H1 (cell line): ENCODE measurements at regions not wholly inside any gene's neighbourhood (a gene's known extent, or its start where the extent isn't known, plus 50 kb on each side); places are given as distances from the start of the nearest gene placed in this dataset.

Experiments
- CTCF ChIA-PET: fragments of 300-600 bp; sonication (Branson Sonifier 250); formaldehyde crosslinking; loops from one replicate; lab custom pipeline; 2021; ENCODE audit not compliant: partially characterized antibody; lab: Charles Lee
- POLR2A ChIA-PET: fragments of 300-600 bp; sonication (Branson Sonifier 250); formaldehyde crosslinking; loops from one replicate; lab custom pipeline; 2021; ENCODE audit warnings: inconsistent platforms; ENCODE audit not compliant: partially characterized antibody; lab: Charles Lee
- DNase-seq, 2 experiments: peaks; one replicate each; pipeline versions ENCODE4 v3.0.0 to v3.0.0-alpha.2; 2010 to 2022; ENCODE audit warnings: low spot score in 2 of 2, low read depth in 1 of 2, mixed read lengths in 1 of 2
- FAIRE-seq: peaks from 2 replicates; lab custom pipeline; 2011; peaks lifted over from hg19 to GRCh38; lab: Jason Lieb, UNC
- H2AFZ ChIP-seq: 2 replicates; pipeline ENCODE4 v1.8.1; 2012; ENCODE audit warnings: low read length, inconsistent platforms
- H2AK5ac ChIP-seq: 2 replicates; pipeline ENCODE4 v1.6.1; 2013; ENCODE audit warnings: low read depth, low read length
- H2BK120ac ChIP-seq: replicated peaks from 2 replicates; pipeline ENCODE3; 2013; ENCODE audit warnings: low read depth, low read length, inconsistent platforms
- H2BK12ac ChIP-seq: 2 replicates; pipeline ENCODE4 v1.6.1; 2013; ENCODE audit warnings: low read depth, low read length
- H2BK15ac ChIP-seq: 2 replicates; pipeline ENCODE4 v1.6.1; 2013; ENCODE audit warnings: low read length
- H2BK20ac ChIP-seq: 2 replicates; pipeline ENCODE4 v1.6.1; 2013; ENCODE audit warnings: low read length
- H2BK5ac ChIP-seq: 2 replicates; pipeline ENCODE4 v1.6.1; 2013; ENCODE audit warnings: low read depth, low read length
- H3K14ac ChIP-seq: 2 replicates; pipeline ENCODE4 v1.6.1; 2013; ENCODE audit warnings: inconsistent platforms; ENCODE audit not compliant: insufficient read length
- H3K18ac ChIP-seq: 2 replicates; pipeline ENCODE4 v1.6.1; 2013; ENCODE audit warnings: low read length; ENCODE audit errors: extremely low read depth
- H3K23ac ChIP-seq: 2 replicates; pipeline ENCODE4 v1.6.1; 2013; ENCODE audit warnings: inconsistent platforms; ENCODE audit not compliant: insufficient read length
- H3K23me2 ChIP-seq: 2 replicates; pipeline ENCODE4 v1.6.1; 2013; ENCODE audit warnings: low read depth, low read length
- H3K27ac ChIP-seq: 2 replicates; pipeline ENCODE4 v1.6.1; 2011; ENCODE audit warnings: low read depth, low read length, inconsistent platforms
- H3K27me3 ChIP-seq, 4 experiments: replicated peaks in 1 of 4; 1 replicate in 1 of 4; 2 replicates in 3 of 4; pipeline versions ENCODE4 v1.6.1 to v1.8.1; 2011 to 2013; ENCODE audit warnings: low read length in 3 of 4, mild to moderate bottlenecking in 3 of 4, inconsistent platforms in 2 of 4, mixed read lengths in 2 of 4, moderate library complexity in 1 of 4; ENCODE audit not compliant: control insufficient read depth in 3 of 4, insufficient read depth in 3 of 4; ENCODE audit errors: extremely low read depth in 1 of 4
- H3K36me3 ChIP-seq, 4 experiments: 2 replicates each; pipeline versions ENCODE4 v1.6.1 to v1.8.1; 2011 to 2013; ENCODE audit warnings: mild to moderate bottlenecking in 4 of 4, low read length in 3 of 4, moderate library complexity in 2 of 4, control low read depth in 1 of 4, inconsistent platforms in 1 of 4; ENCODE audit not compliant: insufficient read depth in 4 of 4, control insufficient read depth in 2 of 4
- H3K4ac ChIP-seq: replicated peaks from 2 replicates; pipeline ENCODE3; 2013; ENCODE audit warnings: low read length, low read depth, mixed read lengths, inconsistent platforms; ENCODE audit not compliant: insufficient read length
- H3K4me1 ChIP-seq, 4 experiments: replicated peaks in 1 of 4; 1 replicate in 1 of 4; 2 replicates in 3 of 4; pipeline versions ENCODE4 v1.6.1 to v1.8.1; 2011 to 2013; ENCODE audit warnings: low read length in 3 of 4, inconsistent platforms in 2 of 4, mixed read lengths in 1 of 4; ENCODE audit not compliant: insufficient read depth in 4 of 4, control insufficient read depth in 3 of 4
- H3K4me2 ChIP-seq, 2 experiments: 2 replicates each; pipeline versions ENCODE4 v1.6.1 to v1.8.1; 2011 to 2013; ENCODE audit warnings: low read depth in 2 of 2, low read length in 2 of 2, control low read depth in 1 of 2, inconsistent platforms in 1 of 2, mild to moderate bottlenecking in 1 of 2; ENCODE audit not compliant: insufficient read depth in 1 of 2
- H3K4me3 ChIP-seq, 4 experiments: fragments of 200-600, 300-600 bp in 1 of 4; sonication (generic), shearing (Covaris generic), sonication (Bioruptor Twin) in 1 of 4; 2 replicates each; pipeline versions ENCODE4 v1.5.1 to v1.8.1; 2011 to 2016; ENCODE audit warnings: low read length in 4 of 4, low read depth in 3 of 4, control low read depth in 2 of 4, inconsistent platforms in 2 of 4, mild to moderate bottlenecking in 2 of 4, mixed read lengths in 1 of 4, moderate library complexity in 1 of 4; ENCODE audit not compliant: insufficient read depth in 2 of 4; ENCODE audit errors: extremely low read depth in 1 of 4
- H3K56ac ChIP-seq: replicated peaks from 2 replicates; pipeline ENCODE3; 2013; ENCODE audit warnings: low read depth, mild to moderate bottlenecking, mixed read lengths, low read length, inconsistent platforms; ENCODE audit not compliant: insufficient read length
- H3K79me1 ChIP-seq: 2 replicates; pipeline ENCODE4 v1.6.1; 2013; ENCODE audit warnings: low read depth, low read length, control low read depth
- H3K79me2 ChIP-seq, 2 experiments: 2 replicates each; pipeline versions ENCODE4 v1.6.1 to v1.8.1; 2012 to 2013; ENCODE audit warnings: low read length in 2 of 2, mild to moderate bottlenecking in 2 of 2, inconsistent platforms in 1 of 2; ENCODE audit not compliant: insufficient read depth in 2 of 2, control insufficient read depth in 1 of 2
- H3K9ac ChIP-seq, 4 experiments: replicated peaks in 1 of 4; 1 replicate in 1 of 4; 2 replicates in 3 of 4; pipeline versions ENCODE4 v1.6.1 to v1.8.1; 2011 to 2013; ENCODE audit warnings: low read depth in 3 of 4, low read length in 3 of 4, control low read depth in 2 of 4, mild to moderate bottlenecking in 2 of 4, moderate library complexity in 2 of 4, inconsistent platforms in 1 of 4; ENCODE audit errors: extremely low read depth in 1 of 4
- H3K9me3 ChIP-seq, 2 experiments: 2 replicates each; pipeline versions ENCODE4 v1.6.1 to v1.8.1; 2012 to 2013; ENCODE audit warnings: mild to moderate bottlenecking in 2 of 2, moderate library complexity in 2 of 2, control low read depth in 1 of 2, inconsistent platforms in 1 of 2, low read depth in 1 of 2, low read length in 1 of 2, mixed read lengths in 1 of 2; ENCODE audit not compliant: insufficient read depth in 2 of 2
- H4K20me1 ChIP-seq, 2 experiments: replicated peaks in 1 of 2; 2 replicates each; pipeline versions ENCODE3 to v1.8.1; 2011 to 2013; ENCODE audit warnings: inconsistent platforms in 2 of 2, low read length in 2 of 2, mild to moderate bottlenecking in 1 of 2; ENCODE audit not compliant: insufficient read depth in 2 of 2, control insufficient read depth in 1 of 2
- H4K5ac ChIP-seq: 2 replicates; pipeline ENCODE4 v1.6.1; 2013; ENCODE audit warnings: low read length, low read depth, mixed read lengths, inconsistent platforms; ENCODE audit not compliant: insufficient read length
- H4K8ac ChIP-seq: 2 replicates; pipeline ENCODE4 v1.8.0; 2013; ENCODE audit warnings: mild to moderate bottlenecking, moderate library complexity, low read length, inconsistent platforms; ENCODE audit not compliant: insufficient read depth; ENCODE audit errors: extremely low read depth
- H4K91ac ChIP-seq: replicated peaks from 2 replicates; pipeline ENCODE3; 2013; ENCODE audit warnings: low read length, mixed read lengths, inconsistent platforms; ENCODE audit not compliant: insufficient read length
- ATF3 ChIP-seq: IDR thresholded peaks from 2 replicates; pipeline ENCODE4 v1.6.1; 2011; ENCODE audit warnings: low read depth, mild to moderate bottlenecking, low read length; ENCODE audit not compliant: insufficient read depth
- BCL11A ChIP-seq, 2 experiments: IDR thresholded peaks; one replicate each; pipeline ENCODE4 v1.6.1; 2011; ENCODE audit warnings: low read depth in 2 of 2, low read length in 2 of 2, mild to moderate bottlenecking in 2 of 2
- GABPA ChIP-seq: IDR thresholded peaks from 2 replicates; pipeline ENCODE4 v1.6.1; 2011; ENCODE audit warnings: mild to moderate bottlenecking, low read length, moderate library complexity, borderline replicate concordance; ENCODE audit not compliant: insufficient read depth
- KDM5A ChIP-seq: fragments of 200-600 bp; IDR thresholded peaks from 2 replicates; pipeline ENCODE4 v1.7.1; 2012; ENCODE audit warnings: mild to moderate bottlenecking, low read length, inconsistent platforms, mixed read lengths
- TCF12 ChIP-seq: IDR thresholded peaks from 2 replicates; pipeline ENCODE4 v1.6.1; 2011; ENCODE audit warnings: low read depth, mild to moderate bottlenecking, low read length
- YY1 ChIP-seq: IDR thresholded peaks from 2 replicates; pipeline ENCODE4 v1.6.1; 2011; ENCODE audit warnings: low read depth, mild to moderate bottlenecking, low read length
- WGBS, 2 experiments: shearing (Covaris generic) in 1 of 2; methylation state at CpG; one replicate each; pipeline versions ENCODE4 v1.1.6 to v1.1.7; 2013 to 2015; ENCODE audit warnings: low lambda C conversion rate in 2 of 2, mixed read lengths in 2 of 2, inconsistent platforms in 1 of 2, low coverage in 1 of 2, missing lambda C conversion rate in 1 of 2; ENCODE audit not compliant: insufficient replicate concordance in 2 of 2, insufficient coverage in 1 of 2, insufficient read length in 1 of 2; ENCODE audit errors: extremely low coverage in 1 of 2, missing lambda C conversion rate in 1 of 2; 5-methylcytosine and 5-hydroxymethylcytosine counted together
- TF ChIP-seq, protein P1 (sequence below): IDR thresholded peaks from 2 replicates; pipeline ENCODE4 v1.6.1; 2012; ENCODE audit warnings: inconsistent platforms

DNA sequence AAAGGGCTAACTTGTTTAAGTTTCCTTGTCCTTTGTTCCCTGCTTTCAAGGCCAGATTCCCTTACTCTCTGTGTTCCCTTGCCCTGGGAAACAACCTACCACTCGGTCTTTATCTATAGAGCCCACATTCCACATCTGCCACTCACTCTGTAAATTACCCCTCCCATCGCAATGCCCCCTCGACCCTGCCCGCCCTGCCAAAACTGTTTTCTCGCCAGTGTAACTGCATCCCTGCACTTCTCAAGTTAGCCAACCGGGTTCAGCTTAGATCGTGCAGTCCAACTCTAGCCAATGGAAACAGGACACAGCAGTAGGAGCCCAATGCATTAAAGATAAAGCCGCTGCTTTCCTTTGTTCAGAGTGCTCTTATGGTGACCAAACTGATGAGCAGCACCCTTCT is 263.6 kb downstream of the TBL1XR1 start:
- Histone ChIP-seq H3K36me3 (no peaks in the 10 kb centered on the region), H2BK15ac (no peak overlapping the region), H3K79me2 (no peaks in the 10 kb centered on the region), H2BK12ac (no peak overlapping the region), H3K18ac (no peak overlapping the region), H3K23me2 (no peaks in the 10 kb centered on the region), H2AFZ (no peak overlapping the region), H2AK5ac (no peak overlapping the region), H3K27ac (no peak overlapping the region), H2BK5ac (no peak overlapping the region), H3K79me1 (no peaks in the 10 kb centered on the region), H3K56ac (no peak overlapping the region), H3K23ac (no peak overlapping the region), H3K27me3 (no peaks in the 10 kb centered on the region), H4K20me1 (no peaks in the 10 kb centered on the region), H3K4ac (no peak overlapping the region), H3K9ac (no peak overlapping the region), H3K9me3 (no peaks in the 10 kb centered on the region), H2BK120ac (no peak overlapping the region), H3K4me1 (no peaks in the 10 kb centered on the region; a peak in 1 of 7 replicates), H2BK20ac (no peak overlapping the region), H3K4me2 (no peak overlapping the region), H3K4me3 (no peak overlapping the region), H4K8ac (no peak overlapping the region), H3K14ac (no peak overlapping the region), H4K91ac (no peak overlapping the region), H4K5ac (no peak overlapping the region)
- ChIA-PET POLR2A (no interaction called here), CTCF (interaction anchor here (0.8 kb wide), 1 partner anchor 61 kb away, joined by 5 read pairs; no protein-coding TSS in a partner anchor)
- no peak for FAIRE-seq
- DNase-seq: no peak
- no peak for TF ChIP-seq TCF12
- no peak for TF ChIP-seq GABPA
- TF ChIP-seq ATF3: no peak
- TF ChIP-seq YY1: no peak
- TF ChIP-seq KDM5A: no peak
- TF ChIP-seq, protein P1, sequence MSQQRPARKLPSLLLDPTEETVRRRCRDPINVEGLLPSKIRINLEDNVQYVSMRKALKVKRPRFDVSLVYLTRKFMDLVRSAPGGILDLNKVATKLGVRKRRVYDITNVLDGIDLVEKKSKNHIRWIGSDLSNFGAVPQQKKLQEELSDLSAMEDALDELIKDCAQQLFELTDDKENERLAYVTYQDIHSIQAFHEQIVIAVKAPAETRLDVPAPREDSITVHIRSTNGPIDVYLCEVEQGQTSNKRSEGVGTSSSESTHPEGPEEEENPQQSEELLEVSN: no peak
- TF ChIP-seq BCL11A (IDR thresholded peaks at IDR 0.05; ENCODE audit: low read depth in 2 of 2, low read length in 2 of 2): no peak
- 80% methylated on average over 4 of the region's 8 CpGs; no CpG with 5 or more reads in 1 of the 2 experiments for WGBS, 2 experiments
